Cardiac muscle cell (in vitro differentiated cells and primary cell): ENCODE measurements at regions not wholly inside any gene's neighbourhood (a gene's known extent, or its start where the extent isn't known, plus 50 kb on each side); places are given as distances from the start of the nearest gene placed in this dataset.

Experiments used
- DNase-seq, 2 donors: peaks; one replicate each; pipeline versions ENCODE4 v3.0.0 to v3.0.0-alpha.2; 2010 to 2017; ENCODE audit warnings: low read depth in 1 of 2, low spot score in 1 of 2
- H3K27ac ChIP-seq: fragments of 200-600 bp; sonication (generic); 2 replicates; pipeline ENCODE4 v1.5.1; 2016
- H3K27me3 ChIP-seq: fragments of 200-600 bp; sonication (generic); 2 replicates; pipeline ENCODE4 v1.6.0; 2016; ENCODE audit warnings: control low read depth
- H3K36me3 ChIP-seq: fragments of 200-600 bp; sonication (generic); 2 replicates; pipeline ENCODE4 v1.5.1; 2016; ENCODE audit warnings: control low read depth
- H3K4me1 ChIP-seq: fragments of 200-600 bp; sonication (generic); 2 replicates; pipeline ENCODE4 v1.8.1; 2017; ENCODE audit warnings: low read depth, mild to moderate bottlenecking, mixed run types
- H3K4me3 ChIP-seq: fragments of 200-600 bp; sonication (generic); 2 replicates; pipeline ENCODE4 v1.5.1; 2016; ENCODE audit warnings: mild to moderate bottlenecking
- H3K9me3 ChIP-seq: fragments of 200-600 bp; sonication (generic); 2 replicates; pipeline ENCODE4 v1.5.1; 2017; ENCODE audit warnings: low read depth, mild to moderate bottlenecking, control low read depth
- CTCF ChIP-seq: IDR thresholded peaks from 2 replicates; pipeline ENCODE4 v1.5.1; 2012; ENCODE audit warnings: low read depth, mild to moderate bottlenecking, low read length

GRCh38 chr6:85172705-85173104 lies 277.2 kb upstream of the NT5E start:
- Histone ChIP-seq H3K4me1 (no peaks in the 10 kb centered on the region), H3K9me3 (no peaks in the 10 kb centered on the region), H3K36me3 (no peaks in the 10 kb centered on the region), H3K4me3 (no peak overlapping the region), H3K27ac (no peak overlapping the region), H3K27me3 (no peaks in the 10 kb centered on the region)
- DNase-seq = no peak
- TF ChIP-seq CTCF = no peak

DNA sequence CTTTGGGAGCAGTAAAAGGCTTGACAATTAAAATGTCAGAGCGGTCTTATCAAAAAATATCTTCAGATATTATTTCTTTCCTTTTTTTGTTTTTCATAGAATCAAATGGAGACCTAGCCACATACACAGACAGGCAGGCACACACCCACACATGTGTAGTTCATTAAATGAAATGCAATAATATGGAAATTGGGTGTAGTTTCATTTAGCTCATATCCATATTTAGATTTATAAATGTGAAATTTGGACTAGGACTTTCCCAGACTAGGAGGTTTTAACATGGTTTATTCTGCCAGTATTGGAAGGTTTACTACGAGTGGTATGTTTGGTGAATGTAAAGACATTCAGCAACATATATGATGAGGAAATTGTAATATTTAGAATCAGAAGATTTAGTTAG lies 277.7 kb upstream of the NT5E start:
- no peak for TF ChIP-seq CTCF
- DNase-seq = no peak
- Histone ChIP-seq H3K4me1 (no peaks in the 10 kb centered on the region), H3K4me3 (no peak overlapping the region), H3K27me3 (no peaks in the 10 kb centered on the region), H3K9me3 (no peaks in the 10 kb centered on the region), H3K36me3 (no peaks in the 10 kb centered on the region), H3K27ac (no peak overlapping the region)

DNA sequence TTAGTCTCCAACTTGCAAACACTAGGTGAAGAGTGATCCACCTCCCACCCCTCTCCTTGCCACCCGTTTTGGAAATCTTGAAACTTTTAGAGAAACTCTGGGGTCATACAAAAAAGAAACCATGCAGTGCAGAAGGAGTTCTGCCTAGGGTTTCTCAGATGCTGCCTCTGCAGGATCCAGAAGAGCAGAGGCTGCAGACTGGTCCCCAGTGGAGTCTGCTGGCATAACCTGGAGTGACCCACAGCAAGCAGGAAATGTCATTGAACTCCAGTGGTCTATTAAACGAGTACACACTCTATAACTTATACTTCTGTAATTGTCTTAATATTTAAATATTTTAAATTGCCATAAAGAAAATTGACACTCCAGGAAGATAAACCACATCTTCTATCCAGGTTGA lies 280.7 kb upstream of the NT5E start:
- Histone ChIP-seq H3K36me3 (no peaks in the 10 kb centered on the region), H3K9me3 (no peaks in the 10 kb centered on the region), H3K27me3 (no peaks in the 10 kb centered on the region), H3K4me1 (no peaks in the 10 kb centered on the region), H3K27ac (no peak overlapping the region), H3K4me3 (no peak overlapping the region)
- no peak for DNase-seq
- no peak for TF ChIP-seq CTCF

DNA sequence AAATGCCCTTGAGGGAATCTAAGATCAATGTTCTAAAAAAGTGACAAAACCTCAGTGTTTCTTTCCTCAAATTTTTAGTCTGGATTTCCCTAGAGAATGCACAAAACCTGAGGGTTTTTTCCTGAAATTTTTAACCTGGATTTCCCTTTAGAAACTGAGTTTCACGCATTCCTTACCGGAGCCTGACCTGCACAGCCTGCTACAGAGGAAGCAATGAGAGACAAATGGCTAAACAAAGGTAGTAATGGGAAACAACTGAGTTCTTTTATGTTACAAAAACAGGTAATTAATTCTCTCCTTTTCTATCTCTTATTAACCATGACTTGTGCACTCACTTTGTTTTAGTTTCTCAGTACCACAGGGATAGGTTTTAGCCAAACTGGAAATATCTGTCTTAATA lies 281.7 kb upstream of the NT5E start:
- no peaks in the 10 kb centered on the region for H3K36me3 ChIP-seq
- H3K27me3 ChIP-seq = no peaks in the 10 kb centered on the region
- DNase-seq = no peak
- H3K9me3 ChIP-seq = no peaks in the 10 kb centered on the region
- no peak overlapping the region for H3K27ac ChIP-seq
- no peak overlapping the region for H3K4me3 ChIP-seq
- no peaks in the 10 kb centered on the region for H3K4me1 ChIP-seq
- TF ChIP-seq CTCF = no peak

GRCh38 chr6:85166114-85166741 lies 283.7 kb upstream of the NT5E start:
- no peak for TF ChIP-seq CTCF
- DNase-seq = no peak
- no peak overlapping the region for H3K4me3 ChIP-seq

More at GRCh38 chr6:85166114-85166741, 283.7 kb upstream of the NT5E start:
- no peaks in the 10 kb centered on the region for H3K9me3 ChIP-seq
- no peak overlapping the region for H3K27ac ChIP-seq
- no peaks in the 10 kb centered on the region for H3K36me3 ChIP-seq
- H3K27me3 ChIP-seq = no peaks in the 10 kb centered on the region
- no peaks in the 10 kb centered on the region for H3K4me1 ChIP-seq
